Testis (tissue), 2 donors: ENCODE measurements at regions not wholly inside any gene's neighbourhood (a gene's known extent, or its start where the extent isn't known, plus 50 kb on each side); places are given as distances from the start of the nearest gene placed in this dataset.

Experiments
- DNase-seq: peaks from one replicate; pipeline ENCODE4 v3.0.0-alpha.2; 2019
- H3K27ac ChIP-seq, 2 donors: fragments of 200-600 bp; sonication (generic); one replicate each; pipeline ENCODE4 v1.5.1; 2019
- H3K27me3 ChIP-seq: fragments of 200-600 bp; sonication (generic); one replicate; pipeline ENCODE4 v1.5.1; 2019
- H3K36me3 ChIP-seq: fragments of 200-600 bp; sonication (generic); one replicate; pipeline ENCODE4 v1.5.1; 2017; ENCODE audit warnings: low read depth; ENCODE audit errors: missing control alignments
- H3K4me1 ChIP-seq: fragments of 200-600 bp; sonication (generic); one replicate; pipeline ENCODE4 v1.5.1; 2019
- H3K4me3 ChIP-seq, 2 donors: fragments of 200-600 bp; sonication (generic); one replicate each; pipeline ENCODE4 v1.5.1; 2017 to 2019
- H3K9me3 ChIP-seq: fragments of 200-600 bp; sonication (generic); one replicate; pipeline ENCODE4 v1.5.1; 2017
- CTCF ChIP-seq, 3 experiments: fragments of 450-650 bp in 2 of 3; fragments of 200-600 bp in 1 of 3; sonication (generic) in 1 of 3; IDR thresholded peaks; one replicate each; pipeline ENCODE4 v1.5.1; 2016 to 2019; ENCODE audit warnings: antibody characterized with exemption in 3 of 3, mild to moderate bottlenecking in 2 of 3, moderate library complexity in 1 of 3
- POLR2A ChIP-seq: fragments of 450-650 bp; IDR thresholded peaks from one replicate; pipeline ENCODE4 v1.6.1; 2017; ENCODE audit warnings: antibody characterized with exemption, mild to moderate bottlenecking, moderate library complexity
- WGBS, 2 donors: methylation state at CpG; one replicate each; pipeline ENCODE4 v1.1.5; 2018; 5-methylcytosine and 5-hydroxymethylcytosine counted together
- intact Hi-C: fragments of 100-400 bp; cut with DNase I; formaldehyde crosslinking; loops from one replicate; pipeline ENCODE4 v1.15.1; 2023; ENCODE audit warnings: low total_unique reads

DNA sequence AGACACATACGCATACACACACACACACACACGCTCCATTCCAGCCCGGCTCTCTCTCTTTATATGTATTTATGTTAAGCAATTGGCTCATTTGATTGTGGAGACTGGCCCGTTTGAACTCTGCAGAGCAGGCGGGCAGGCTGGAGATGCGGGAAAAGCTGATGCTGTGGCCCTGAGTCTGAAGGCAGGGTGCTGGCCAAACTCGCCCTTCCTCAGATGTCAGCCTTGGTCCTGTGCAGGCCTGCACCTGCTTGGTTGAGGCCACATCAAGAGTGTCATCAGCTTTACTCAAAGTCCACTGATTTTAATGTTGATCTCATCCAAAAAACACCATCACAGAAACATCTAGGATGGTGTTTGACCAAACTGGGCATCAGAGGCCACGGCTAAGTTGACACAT, 569.3 kb downstream of the TBC1D22A start:
- 87 to 89% methylated on average over 7 to 8 of the region's 8 CpGs for WGBS, 2 donors
- H3K9me3 ChIP-seq = no peaks in the 10 kb centered on the region
- intact Hi-C loops = no loop called here
- DNase-seq = no peak
- H3K4me3 ChIP-seq = no peak overlapping the region
- H3K27ac ChIP-seq = no peak overlapping the region
- TF ChIP-seq CTCF (IDR thresholded peaks at IDR 0.05) (no peak), POLR2A (no peak)
- H3K36me3 ChIP-seq = no peaks in the 10 kb centered on the region
- no peaks in the 10 kb centered on the region for H3K27me3 ChIP-seq
- peaks cover 3% of the 10 kb centered on the region for H3K4me1 ChIP-seq

- intact Hi-C loops = no loop called here
- TF ChIP-seq POLR2A = no peak
- no peak for TF ChIP-seq CTCF (IDR thresholded peaks at IDR 0.05)
- DNase-seq = no peak
- H3K27me3 ChIP-seq = no peaks in the 10 kb centered on the region
- no peak overlapping the region for H3K27ac ChIP-seq
- 77 to 81% methylated on average over 16 to 18 of the region's 18 CpGs for WGBS, 2 donors
- no peaks in the 10 kb centered on the region for H3K4me1 ChIP-seq
- H3K36me3 ChIP-seq = no peaks in the 10 kb centered on the region
- no peaks in the 10 kb centered on the region for H3K9me3 ChIP-seq
- no peak overlapping the region for H3K4me3 ChIP-seq
Observed at GRCh38 chr22:47329727-47330650, 567.5 kb downstream of the TBC1D22A start.

DNA sequence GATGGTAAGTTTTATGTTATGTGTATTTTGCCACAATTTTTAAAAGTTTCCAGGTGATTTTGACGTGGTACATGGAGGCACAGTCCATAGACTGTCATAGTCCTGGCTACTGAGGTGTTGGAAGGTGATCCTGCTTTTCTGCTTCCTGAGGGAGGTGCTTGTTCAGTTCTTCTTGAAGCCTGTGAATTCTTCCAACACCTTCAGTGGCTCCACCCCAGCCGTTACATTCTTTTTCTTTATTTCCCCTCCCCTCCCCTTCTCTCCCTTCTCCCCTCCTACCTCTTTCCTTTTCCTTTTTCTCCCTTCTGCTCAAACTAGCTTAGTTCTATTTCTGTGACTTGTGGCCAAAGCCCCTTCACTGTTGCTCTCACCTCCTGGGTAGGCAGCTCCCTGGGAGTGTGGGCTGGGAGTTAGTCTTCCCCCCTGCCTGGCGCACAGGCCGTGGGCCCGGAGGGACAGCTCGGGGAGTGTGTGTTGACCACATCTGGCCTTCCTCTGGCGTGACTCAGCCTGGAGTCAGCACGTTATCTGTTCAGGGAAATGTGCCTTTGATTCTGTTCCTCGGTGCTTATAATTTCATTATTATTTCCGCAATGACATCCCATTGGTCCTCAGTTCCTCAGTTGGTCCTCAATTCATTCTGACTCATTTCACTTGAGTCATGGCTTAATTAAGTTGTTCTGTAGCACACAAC, 566.2 kb downstream of the TBC1D22A start:
- WGBS, 2 donors = 55 to 61% methylated on average over 10 of the region's 10 CpGs
- Histone ChIP-seq H3K4me3 (no peak overlapping the region), H3K27me3 (no peaks in the 10 kb centered on the region), H3K9me3 (no peaks in the 10 kb centered on the region), H3K4me1 (no peaks in the 10 kb centered on the region), H3K36me3 (no peaks in the 10 kb centered on the region), H3K27ac (no peak overlapping the region)
- intact Hi-C loops = no loop called here
- no peak for TF ChIP-seq CTCF (IDR thresholded peaks at IDR 0.05)
- no peak for DNase-seq

DNA sequence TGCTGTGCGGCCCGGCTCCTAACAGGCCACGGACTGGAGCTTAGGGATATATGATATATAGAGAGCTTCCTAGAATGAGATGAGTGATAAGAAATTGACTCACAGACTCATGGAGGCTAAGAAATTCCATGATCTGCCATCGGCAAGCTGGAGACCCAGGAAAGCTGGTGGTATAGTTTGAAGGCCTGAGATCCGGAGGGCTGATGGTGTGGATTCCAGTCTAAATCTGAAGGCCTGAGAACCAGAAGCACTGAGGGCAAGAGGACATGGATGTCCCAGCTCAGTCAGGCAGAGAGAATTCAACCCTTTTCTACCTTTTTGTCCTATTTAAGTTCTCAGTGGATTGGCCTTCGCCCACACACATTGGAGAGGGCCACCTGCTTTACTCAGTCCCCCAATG, 564.8 kb downstream of the TBC1D22A start:
- no peaks in the 10 kb centered on the region for H3K4me1 ChIP-seq
- H3K27me3 ChIP-seq = no peaks in the 10 kb centered on the region
- H3K4me3 ChIP-seq = no peak overlapping the region
- TF ChIP-seq CTCF (IDR thresholded peaks at IDR 0.05) (no peak), POLR2A (no peak)
- no peaks in the 10 kb centered on the region for H3K36me3 ChIP-seq
- DNase-seq = no peak
- H3K27ac ChIP-seq = no peak overlapping the region
- H3K9me3 ChIP-seq = no peaks in the 10 kb centered on the region
- intact Hi-C loops = no loop called here
- 83 to 97% methylated on average over 5 to 6 of the region's 6 CpGs for WGBS, 2 donors
